Non-pigmented ciliary epithelial cell (primary cell): ENCODE measurements at regions not wholly inside any gene's neighbourhood (a gene's known extent, or its start where the extent isn't known, plus 50 kb on each side); places are given as distances from the start of the nearest gene placed in this dataset.

ENCODE experiments used
- DNase-seq: peaks from one replicate; pipeline ENCODE4 v3.0.0-alpha.2; 2010; ENCODE audit warnings: low read depth

DNA sequence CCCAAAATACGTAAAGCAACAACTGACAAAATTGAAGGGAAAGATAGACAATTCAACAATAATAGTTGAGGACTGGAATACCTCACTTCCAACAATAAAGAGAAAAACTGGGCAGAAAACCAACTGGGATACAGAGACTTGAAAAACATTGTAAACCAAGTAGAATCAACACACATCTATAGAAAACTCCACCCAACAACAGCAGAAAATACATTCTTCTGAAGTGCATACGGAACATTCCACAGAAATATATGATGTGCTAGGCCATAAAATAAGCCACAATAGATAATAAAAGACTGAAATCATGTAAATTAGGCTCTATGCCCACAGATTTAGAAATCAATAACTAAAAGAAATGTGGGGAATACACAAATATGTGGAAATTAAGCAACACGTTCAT is 98.4 kb upstream of the THBS1 start:
- no peak for DNase-seq

DNA sequence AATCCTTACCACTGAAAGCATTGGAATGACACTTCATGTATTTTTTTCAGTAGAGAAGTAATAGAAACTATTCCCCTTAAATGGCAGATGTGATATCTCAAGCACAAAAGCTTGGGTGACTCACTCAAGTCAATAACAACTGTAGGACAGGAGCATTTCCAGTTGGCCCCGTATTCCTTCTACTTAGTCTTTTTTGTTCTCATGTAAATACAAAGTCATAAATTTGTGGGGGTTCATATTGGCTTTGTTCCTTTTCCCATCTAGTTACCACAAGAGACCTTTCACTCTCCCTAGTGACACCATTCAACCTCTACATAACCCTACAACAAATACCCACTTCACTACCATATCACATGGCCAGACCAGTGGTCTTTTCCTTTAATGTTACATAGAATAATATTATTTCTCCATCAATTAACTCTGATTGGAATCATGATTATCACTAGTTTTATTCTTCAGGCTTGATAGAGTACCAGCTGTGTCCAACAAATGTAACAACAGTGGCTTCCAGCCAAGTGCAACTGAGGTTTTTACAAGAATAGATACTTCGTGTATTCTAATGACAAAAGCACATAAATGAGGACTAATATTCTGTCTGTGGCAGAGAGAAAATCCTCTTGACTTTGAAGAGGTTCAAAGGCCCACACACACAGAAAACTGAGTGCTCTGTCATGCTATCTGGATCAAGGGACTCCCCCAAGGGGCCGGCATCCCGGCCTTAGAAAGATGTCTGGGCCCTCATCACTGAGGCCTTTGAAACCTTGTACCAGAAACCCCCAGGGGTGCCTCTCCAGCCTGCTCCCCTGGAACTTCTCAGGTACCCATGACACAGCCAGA is 94.0 kb upstream of the THBS1 start:
- no peak for DNase-seq

DNA sequence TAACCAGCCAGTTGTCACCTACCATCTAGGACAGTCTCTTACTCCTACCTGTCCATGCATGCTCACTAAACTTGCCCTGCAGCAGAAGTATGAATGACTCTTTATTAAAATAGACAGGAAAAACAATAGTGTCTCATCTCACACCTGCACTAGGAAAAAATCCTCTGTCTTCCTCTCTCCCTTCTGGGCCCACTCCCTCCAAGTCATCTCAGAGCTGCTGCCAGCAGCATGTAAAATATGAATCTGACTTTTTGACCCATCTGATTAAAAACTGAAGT is 93.5 kb upstream of the THBS1 start:
- DNase-seq = no peak

DNA sequence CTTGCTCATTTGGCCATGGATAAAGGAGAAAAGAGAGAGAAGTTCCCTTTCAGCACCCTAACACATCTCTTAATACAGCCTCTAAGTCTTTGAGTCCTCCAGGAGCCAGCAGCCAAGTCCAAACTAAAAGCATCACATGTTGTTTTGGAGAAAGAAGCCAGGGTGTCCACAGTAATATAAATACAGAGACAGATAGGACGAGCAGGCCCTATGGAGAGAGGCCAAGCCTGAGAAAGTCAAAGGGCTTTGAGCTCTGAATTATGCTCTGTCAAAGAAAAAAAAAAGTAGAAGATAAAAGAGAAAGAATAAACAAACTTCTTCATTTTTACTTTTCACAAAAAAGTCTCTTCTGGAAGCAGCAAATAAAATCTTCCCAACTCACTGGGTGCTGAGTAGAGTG is 92.4 kb upstream of the THBS1 start:
- DNase-seq = no peak

DNA sequence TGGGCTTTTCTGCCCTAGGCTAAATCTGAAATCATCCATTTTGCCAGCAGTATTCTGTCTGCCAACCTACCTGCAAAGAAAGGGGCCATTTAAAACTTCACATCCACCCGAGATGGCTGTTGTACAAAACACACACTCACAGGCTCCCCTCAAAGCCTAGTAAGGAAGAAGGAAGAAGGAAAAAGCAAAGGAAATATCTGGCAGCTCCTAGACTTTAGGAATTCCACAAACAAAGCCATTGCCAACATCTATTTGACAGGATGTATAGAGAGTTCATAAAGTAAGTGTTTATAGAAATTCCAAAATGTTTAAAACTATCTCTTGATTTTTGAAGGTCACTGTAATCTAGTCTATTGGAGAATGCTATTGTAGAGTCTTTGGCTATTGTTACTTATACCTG is 91.9 kb upstream of the THBS1 start:
- no peak for DNase-seq

DNA sequence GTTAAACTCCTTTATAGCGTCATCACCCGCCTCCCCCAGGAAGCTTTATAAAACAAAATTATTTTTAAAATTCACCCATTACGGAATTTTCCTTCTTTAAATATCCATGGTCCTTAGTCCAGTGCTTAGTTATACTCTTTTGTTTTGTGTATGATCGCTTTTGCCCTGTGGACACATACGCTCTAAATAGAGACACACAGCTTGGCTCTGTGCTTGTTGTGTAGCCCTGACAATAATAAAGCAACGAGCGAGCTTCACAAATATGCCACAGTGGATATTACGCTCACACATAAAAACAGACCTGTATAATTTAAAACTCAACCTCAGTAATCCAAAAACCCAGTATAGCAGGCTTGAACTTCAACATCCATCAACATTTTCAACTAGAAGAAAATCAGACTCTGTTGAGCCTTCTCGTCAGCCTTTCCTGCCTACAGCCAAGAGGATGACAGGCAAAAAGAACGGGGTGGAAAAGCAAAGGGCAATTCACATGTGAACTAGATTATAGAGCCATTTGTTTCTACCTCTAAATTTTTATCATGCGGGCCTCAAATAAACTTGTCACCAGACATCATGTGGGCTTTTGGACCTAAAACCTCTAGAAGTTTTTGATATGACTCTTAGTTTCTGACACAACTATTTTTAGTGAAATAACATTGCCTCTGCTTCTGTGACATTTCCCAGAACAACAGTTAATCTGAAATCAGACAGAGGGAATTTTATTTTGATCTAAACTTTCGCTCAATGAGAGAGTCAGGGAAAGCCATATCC is 89.6 kb upstream of the THBS1 start:
- no peak for DNase-seq

DNA sequence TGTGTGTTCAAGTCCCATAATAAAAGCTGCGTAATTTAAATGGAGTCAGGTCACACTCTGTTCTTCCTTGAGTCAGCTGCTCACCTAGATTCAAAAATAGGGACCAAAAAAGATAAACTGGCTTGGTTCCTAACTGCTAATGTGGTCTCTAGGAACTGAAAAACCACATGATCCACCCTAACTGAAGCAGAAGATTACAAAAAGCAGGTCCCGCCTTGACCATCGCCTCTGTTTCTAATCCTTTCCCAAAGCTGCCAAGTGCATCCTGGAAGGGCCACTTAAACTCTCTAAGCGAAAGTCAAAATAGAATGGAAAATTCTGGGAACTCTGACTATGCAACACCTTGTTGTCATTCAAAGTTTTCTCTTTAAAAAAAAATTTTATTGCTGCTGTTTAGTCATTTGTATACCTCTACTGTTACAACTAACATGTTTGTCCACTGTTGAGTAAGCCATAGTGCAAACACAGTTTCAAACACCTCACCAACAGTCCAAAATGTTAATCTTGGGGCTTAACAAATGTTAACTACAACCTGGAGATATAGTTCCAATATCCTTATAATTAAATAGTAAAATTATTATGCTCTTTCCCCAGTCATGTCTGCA is 88.9 kb upstream of the THBS1 start:
- no peak for DNase-seq

DNA sequence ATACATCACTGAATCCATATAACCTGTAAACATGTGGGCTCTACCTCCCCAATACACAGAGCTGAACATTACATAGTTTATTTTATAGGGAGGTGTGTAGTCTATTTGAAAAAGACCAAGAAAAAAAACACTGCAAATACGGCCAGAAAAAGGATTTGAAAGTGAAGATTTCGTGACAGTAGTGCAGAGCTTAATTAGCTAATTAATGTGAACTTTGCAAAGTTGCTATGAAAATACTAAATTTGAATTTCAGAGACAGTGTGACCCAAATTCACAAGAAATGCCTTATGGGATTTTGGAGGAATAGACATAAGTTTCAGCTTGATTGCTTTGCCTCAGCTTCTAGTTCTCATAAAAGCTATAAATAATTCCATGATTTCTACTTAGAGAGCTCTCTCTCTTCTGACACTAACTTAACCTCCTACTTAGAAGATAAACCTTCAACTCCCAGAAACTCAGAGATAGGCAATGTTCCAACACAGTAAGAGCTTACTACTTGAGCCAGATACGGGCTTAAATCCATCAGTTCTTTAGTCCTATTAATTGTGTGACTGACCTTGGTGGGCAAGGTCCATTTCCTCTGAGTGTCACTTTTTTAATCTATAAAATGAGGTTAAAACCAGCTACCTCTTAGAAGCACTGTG is 87.3 kb upstream of the THBS1 start:
- DNase-seq = no peak

DNA sequence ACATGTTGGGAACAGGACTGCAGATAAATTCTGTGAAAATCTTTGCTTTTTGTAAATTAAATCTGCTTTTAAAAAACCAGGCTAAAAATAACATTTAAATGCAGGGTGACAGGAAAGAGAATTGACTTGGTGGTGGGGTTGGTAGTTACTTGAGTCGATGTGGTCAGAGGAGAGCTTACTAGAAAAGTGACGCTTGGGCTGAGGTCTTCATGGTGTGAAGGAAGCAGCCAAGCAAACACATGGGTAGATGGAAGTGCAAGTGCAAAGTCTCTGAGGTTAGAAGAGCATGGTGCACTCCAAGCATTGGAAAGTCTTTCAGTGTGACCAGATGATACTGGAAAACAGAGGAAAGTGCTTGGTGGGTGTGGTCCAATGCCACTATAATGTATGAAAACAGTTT is 86.4 kb upstream of the THBS1 start:
- no peak for DNase-seq

DNA sequence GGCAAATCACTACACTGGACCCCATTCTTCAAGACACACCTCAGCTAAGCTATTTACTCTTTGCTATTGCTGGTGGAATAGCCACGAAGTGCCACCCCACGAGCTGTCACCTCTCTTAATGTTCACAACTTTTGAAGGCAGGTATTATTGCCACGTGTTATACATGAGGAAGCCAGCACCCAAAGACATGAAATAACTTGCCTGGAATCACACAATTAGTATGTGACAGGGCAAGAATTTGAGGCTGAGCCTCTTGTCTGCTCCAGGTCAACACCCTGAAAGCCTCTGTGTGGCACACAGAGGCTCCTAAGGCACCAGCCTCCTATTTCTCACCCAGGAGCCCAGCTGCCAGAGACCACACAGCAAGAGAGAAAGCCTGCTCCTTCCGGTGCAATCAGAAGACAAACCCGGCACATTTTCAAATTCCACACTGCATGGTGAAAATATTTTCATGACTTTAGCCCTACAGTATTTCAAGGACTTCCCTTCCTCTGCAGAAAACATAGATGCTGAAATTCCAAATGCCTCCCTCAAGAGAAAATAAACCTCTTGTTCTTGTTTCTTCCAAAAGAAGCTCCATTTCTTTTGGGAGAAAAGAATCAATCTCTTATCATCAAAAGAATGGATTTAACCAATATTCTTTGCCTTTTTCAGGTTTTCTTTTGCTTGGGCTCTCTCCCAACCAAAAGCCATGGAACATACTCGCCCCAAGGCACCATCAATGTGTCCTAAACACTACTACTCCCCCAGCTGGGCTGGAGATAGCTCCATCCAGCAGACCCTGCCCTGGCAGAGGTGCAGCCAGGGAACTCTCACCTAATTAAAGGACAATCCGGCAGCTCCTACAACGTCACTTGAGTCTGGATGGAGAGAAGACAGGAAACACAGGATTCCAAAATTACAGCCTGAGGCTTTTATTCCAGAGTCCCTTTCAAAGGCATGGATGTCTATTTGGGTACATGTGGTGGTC is 84.7 kb upstream of the THBS1 start:
- no peak for DNase-seq

DNA sequence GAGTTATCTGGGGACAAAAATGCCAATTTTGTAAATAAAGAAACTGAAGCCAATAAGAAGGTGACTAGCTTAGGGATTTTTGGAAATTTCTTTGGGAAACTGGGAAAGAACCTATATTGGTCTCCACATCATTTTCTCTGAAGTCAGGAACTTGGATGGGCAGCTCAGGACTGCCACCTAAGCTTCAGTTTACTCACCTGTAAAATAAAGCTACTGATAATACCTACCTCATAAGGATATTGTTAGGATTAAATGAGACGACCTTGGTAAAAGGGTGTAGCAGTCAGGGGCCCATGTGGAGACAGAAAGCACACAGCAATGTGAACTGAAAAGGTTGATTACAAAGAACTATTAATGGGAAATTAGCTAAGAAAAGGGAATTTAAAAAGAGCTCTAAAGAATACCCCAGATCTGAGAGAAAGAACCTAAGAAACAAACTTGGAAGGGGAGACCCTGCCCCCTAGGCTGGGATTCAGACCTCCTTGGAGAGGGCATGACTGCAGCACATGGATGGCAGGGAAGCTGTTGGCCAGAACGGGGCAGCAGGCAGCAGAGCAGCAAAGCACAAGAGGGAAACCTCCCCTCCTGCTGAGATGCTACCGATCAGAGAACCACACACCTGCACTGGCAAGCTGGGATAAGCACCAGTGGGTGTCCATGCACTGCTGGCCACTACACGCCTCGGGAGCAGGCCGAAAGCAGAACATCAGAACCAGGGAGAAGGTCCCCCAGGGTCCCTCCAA is 83.7 kb upstream of the THBS1 start:
- no peak for DNase-seq

DNA sequence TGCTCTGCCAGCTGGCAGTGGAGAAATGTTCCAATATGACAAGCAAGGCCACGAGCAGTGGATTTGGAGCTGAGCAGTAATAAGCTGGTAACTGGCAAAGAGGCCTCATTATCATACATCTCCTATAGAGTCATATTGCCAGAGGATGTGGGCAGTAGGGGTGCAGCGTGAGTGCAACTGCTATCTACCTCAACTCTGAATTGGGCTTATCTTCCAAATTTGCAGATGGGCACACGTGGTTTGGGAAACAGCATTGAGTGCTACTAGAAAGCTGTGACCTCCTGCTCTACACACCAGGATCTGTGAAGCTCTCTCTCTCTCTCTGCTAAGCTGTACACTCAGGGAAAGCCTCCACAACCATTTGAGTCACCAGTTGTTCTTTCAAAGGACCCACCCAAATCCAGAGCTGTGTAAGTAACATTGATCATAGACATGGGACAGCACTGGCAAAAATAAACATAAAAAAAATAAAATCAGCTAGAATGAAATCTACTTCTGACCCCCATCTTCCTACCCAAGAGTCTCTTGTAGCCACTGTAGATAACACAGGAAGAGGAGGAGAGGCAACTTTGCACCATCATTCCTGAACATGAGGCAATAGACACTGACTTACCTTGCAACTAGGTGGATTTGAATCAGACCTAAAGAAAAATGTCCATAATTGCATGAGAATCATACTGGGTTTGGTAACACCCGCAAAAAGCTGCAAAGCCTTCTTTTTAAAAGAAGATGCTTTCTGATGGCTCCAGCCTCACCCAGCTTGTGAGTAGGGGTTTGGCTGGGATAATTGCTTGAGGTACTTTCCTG is 82.9 kb upstream of the THBS1 start:
- DNase-seq = no peak

DNA sequence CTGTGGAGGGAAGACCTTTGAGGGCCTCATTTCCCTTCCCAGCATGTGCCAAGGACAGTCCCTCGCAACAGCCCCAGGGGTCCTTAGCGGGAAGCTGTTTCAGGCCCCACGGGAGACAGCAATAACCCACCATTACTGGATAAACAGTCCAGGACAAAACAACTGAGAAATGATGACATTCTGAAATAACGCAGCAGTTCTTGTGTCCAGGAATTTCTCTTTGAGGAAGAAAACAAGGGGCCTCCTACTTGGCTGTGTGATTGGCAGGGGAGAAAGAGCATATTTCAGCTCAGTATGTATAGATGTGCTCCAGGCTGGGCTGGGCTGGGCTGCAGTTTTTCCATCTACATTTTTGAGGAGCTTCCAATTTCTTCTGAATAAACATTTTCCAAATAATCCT is 82.2 kb upstream of the THBS1 start:
- DNase-seq = no peak

DNA sequence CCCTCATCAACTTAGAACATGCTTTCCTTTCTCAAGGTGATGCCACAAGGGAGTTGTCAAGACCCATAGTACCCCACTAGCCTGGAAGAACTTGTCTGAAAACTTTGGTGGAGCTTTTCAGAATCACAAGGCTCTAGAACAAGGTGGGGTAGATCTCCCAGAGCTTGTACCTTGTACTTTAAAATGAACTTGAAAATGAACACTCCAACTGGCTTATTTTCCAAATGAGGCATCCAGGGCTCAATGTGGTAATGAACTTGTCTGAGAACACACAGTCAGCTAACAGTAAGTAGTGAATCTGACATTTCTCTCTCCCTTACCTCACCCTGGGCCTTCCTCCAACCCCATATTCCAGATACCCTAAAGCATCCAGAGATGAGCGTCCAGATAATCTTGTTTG is 81.8 kb upstream of the THBS1 start:
- no peak for DNase-seq

DNA sequence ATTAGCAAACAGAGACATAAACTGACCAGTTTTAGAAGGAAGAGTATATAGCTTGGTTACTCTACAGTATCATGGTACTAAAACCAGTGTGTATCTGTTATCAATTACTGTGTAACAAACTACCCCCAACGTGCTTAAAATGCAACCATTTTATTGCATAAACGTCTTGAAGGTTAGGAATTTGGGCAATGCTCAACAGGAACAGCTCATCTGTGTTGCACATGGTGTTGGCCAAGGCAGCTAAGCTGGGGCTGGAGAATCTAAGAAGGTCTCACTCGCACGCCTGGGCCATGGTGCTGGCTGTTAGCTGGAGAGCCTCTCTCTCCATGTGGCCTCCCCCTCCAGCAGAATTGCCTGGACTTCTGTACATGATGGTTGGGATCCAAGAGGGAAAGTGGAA is 81.2 kb upstream of the THBS1 start:
- no peak for DNase-seq

DNA sequence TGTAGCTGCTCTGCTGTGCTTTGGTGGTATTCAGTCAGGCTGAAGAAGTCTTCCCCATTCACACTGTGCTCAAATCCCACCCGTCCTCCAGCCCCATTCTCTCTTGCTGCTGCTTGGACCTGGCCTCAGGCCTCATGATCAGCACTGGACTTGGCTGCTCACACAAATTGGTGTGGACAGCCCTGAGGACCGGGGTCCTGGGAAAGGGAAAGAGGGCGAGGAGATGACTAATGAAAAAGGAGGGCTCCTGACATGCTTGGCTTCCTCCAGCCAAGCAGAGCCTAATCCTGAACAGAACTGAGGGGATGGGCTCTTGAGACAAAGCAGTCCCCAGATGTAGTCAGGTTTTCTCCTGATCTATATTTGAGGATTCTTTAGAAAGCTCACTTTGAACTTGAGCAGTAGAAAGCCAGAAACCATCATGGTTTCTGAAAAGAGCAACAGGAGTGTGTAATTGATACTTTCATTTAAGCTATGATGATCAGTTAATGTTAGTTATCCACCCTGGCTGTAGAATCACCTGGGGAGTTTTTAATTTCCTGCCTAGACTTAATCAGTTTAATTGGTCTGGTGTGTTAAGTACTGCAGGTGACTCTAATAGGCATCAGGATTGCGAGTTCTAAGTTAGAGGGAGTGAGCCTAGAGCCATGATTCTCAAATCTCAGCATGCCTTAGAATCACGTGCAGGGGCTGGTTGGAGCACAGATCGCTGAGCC is 79.4 kb upstream of the THBS1 start:
- DNase-seq = no peak

DNA sequence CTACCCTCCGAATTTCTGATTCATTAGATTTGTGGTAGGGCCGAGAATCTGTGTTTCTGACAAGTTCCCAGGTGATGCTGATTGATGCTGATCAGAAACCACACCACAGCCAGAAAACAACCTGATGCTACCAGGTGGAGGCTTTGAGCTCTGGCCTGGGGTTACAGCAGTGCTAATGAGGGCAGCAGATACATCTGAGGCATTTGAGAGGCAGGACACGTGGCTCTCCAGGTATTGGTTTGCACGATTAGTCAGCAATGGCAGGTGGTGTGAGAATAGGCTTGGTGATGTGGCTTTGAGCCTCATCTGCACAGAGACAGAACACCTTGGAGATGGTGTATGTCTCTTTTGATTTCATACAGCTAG is 78.8 kb upstream of the THBS1 start:
- no peak for DNase-seq

DNA sequence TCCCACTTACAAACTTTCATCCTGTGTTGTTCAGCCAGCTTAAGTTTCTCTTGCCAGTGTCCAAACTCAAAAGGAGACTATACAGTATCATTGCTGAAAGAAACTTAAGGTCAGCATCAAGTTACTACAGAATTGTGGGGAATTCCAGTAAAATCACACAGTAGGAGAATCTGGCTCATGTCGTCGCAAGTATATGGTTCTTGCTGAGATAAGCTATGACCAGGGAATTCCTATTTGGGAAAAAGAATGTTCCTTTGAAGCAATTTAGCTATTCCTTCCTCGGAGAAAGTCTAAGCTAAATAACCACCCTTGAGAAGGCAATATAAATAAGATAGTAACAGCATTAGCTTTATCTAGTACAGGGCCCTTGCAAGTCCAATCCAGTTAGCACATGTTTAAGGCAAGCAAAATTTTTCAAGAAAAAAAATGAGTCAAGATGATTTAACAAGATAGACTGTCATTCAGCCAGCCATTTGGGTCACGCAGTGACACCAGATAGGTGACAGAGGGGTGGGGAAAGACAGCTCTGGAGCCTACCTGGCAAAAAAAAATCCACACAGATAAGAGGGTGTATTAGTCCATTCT is 78.2 kb upstream of the THBS1 start:
- no peak for DNase-seq

DNA sequence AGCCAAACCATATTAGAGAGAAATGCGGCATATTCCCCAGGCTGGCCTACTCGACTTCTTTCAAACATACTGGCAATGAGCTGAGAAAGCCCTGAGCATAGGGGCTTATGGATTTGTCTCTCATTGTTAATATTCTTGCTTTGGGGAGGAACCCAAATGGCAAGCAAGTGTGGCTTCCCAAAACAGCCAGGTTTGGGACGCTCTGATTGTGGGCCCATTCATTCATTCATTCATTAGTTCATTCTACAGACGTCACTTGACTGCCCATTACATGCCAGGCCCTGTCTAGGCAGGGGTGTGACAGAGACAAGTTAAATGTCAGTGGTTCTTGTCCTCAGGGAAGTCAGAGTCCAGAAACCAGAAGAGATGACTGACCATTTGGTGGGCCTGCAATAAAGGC is 77.4 kb upstream of the THBS1 start:
- no peak for DNase-seq
